GM21423 (cell line): ENCODE measurements at regions not wholly inside any gene's neighbourhood (a gene's known extent, or its start where the extent isn't known, plus 50 kb on each side); places are given as distances from the start of the nearest gene placed in this dataset.
"Not testable (repeated sequence)": the region's sequence is repeated elsewhere in the genome, so short reads cannot be mapped to it uniquely, and the experiment has no call there.

Experiments
- ATAC-seq: cut with Tn5 transposase; IDR thresholded peaks from one replicate; pipeline ENCODE4 v1.9.1; 2021; ENCODE audit warnings: mild to moderate bottlenecking, moderate library complexity; ENCODE audit not compliant: unreplicated experiment

DNA sequence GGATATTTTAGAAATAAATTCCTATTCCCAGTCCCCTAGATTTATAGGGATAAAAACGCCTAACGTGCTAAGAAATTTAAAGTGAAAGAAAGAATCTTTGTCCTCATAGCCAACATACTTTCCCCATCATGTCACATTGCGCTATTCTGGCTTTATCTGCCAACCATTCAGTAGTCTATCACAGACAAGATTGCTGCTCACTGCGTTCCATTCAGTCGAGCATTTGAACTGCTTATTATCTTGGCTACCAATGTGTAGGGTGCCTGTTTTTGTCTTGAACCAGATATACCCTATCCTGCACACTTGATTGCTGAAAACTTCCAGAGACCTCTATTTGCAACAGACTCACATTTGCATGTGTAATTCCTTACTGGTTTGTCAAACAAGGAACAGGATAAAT, 751.5 kb downstream of the EPHA7 start:
- ATAC-seq: no peak

GRCh38 chr6:92648364-92649086, 770.8 kb downstream of the EPHA7 start:
- no peak for ATAC-seq

GRCh38 chr6:92647630-92648029, 771.7 kb downstream of the EPHA7 start:
- no peak for ATAC-seq

GRCh38 chr6:92644104-92644791, 775.1 kb downstream of the EPHA7 start:
- ATAC-seq: not testable (repeated sequence)

GRCh38 chr6:92635553-92636153, 783.7 kb downstream of the EPHA7 start:
- no peak for ATAC-seq

DNA sequence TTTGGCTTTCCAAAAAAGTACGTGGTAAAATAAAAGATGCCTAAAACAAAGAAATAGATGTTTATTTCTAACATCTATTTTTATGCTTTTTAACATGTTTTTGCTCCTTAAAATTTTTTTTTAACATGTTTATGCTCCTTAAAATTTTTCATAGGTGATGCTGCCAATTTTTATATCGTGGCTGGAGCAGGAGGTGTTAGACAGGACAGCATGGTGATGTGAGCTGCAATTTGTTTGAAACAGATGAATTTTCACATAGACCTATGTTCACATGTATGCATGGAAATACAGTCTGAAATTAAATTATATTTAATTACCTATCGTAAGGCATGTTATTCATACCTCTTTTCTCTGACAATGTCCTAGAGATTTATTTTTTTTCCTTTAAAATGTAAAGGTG, 784.8 kb downstream of the EPHA7 start:
- ATAC-seq: no peak

DNA sequence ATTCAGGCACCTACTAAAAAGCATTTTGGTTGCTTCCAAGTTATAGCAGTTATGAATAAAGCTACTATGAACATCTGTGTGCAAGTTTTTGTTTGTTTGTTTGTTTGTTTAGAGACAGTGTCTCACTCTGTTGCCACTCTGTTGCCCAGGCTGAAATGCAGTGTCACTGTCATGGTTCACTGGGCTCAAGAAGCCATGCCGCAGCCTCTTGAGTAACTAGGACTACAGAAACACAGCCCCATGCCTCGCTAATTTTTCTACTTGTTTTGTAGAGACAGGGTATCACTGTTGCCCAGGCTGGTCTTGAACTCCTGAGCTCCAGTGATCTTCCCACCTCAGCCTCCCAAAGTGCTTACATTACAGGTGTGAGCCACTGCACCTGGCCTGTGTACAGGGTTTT, 795.9 kb downstream of the EPHA7 start:
- no peak for ATAC-seq

GRCh38 chr6:92617721-92618120, 801.6 kb downstream of the EPHA7 start:
- ATAC-seq: no peak

- no peak for ATAC-seq
These were observed 810.6 kb downstream of the EPHA7 start for GRCh38 chr6:92608751-92609150.

DNA sequence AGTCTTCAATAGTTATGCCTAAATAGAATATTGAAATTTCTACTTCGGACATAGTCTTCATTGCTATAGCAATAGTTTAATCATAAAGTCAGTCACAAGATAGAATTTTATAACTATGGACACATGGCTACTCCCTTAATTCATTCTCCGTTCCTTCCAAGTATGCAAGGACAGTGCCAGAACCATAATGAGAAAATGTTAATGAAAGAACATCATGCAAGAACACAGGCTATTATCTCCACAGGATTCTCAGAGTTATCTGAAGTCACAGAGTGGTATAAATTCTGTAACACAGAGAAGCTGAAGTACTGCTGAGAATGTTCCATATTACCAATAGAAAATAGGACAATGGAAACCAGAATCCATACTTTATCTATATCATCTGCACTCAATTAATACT, 826.2 kb downstream of the EPHA7 start:
- ATAC-seq: no peak

- no peak for ATAC-seq
These were observed 829.4 kb downstream of the EPHA7 start for GRCh38 chr6:92589996-92590395.

GRCh38 chr6:92588148-92588547, 831.2 kb downstream of the EPHA7 start:
- no peak for ATAC-seq

GRCh38 chr6:92587525-92587924, 831.8 kb downstream of the EPHA7 start:
- ATAC-seq: no peak

DNA sequence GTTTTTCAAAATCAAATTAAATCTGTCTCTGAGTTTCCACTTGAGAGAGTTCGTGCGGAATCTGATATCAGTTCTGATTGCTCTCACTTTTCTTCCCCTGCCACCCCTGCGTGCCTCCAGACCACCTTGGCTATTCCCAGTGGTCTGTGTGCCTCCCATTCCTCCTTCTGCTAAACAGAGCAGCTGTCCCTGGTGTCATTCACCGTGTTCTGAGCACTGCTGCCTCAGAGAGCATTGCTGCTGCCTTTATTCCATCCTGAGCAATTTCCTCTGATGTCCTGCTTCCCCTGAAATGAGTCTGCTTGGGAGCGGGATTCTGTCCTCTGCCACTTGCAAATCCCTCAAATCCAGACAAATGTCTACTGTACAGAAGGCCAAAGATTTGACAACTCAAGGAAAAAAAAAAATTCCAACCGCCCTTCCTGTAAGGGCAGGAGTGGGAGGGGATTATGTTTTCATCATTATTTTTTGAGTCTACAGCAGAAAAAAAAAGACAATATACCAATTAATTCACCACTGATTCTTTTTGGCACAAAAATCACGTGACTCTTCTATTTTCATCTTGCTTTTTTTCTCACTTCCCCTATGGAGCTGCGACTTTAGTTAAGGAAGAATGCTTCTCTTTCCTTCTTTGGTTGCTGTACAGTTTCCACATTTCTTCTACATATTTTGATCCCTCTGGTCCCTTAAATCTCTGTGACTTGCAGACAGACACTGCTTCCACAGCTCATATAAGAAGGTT, 833.0 kb downstream of the EPHA7 start:
- ATAC-seq: no peak

DNA sequence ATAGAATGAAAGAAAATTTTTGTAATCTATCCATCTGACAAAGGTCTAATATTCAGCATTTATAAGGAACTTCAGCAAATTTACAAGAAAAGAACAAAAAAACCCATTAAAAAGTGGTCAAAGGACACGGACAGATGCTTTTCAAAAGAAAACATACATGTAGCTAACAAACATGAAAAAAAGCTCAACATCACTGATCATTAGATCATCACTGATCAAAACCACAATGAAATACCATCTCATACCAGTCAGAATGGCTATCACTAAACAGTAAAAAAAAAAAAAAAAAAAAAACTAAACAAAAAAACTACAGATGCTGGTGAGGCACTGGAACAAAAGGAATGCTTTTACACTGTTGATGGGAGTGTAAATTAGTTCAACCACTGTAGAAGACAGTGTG, 837.1 kb downstream of the EPHA7 start:
- no peak for ATAC-seq

DNA sequence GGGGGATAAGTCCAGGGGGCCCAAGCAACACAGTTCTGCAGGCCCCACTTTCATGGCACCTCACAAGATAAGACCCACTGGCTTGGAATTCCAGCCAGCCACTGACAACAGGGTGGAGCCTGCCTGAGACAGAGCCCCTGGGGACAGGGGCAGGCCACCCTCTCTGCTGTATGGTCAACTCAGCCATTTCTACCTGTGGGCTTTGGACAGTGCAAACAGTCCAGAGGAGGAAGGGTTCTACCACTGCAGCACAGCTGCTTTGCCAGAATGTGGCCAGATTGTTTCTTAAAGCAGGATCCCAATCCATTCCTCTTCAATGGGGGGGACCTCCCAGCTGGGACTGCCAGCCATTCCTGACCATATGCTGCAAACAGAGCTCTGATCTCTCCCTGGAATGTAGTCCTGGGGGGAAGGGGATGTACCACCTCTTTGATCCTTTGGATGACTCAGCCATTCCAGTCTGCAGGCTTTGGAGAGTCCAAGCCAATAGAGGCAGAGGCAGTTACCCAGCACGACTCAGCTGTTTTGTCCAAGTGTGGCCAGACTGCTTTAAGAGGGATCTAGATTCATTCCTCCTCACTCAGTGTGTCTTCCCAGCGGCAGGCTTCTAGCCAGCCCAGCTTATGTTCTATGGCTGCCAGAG, 842.2 kb downstream of the EPHA7 start:
- no peak for ATAC-seq

- no peak for ATAC-seq
These were observed 850.8 kb downstream of the EPHA7 start for GRCh38 chr6:92568541-92568940.

DNA sequence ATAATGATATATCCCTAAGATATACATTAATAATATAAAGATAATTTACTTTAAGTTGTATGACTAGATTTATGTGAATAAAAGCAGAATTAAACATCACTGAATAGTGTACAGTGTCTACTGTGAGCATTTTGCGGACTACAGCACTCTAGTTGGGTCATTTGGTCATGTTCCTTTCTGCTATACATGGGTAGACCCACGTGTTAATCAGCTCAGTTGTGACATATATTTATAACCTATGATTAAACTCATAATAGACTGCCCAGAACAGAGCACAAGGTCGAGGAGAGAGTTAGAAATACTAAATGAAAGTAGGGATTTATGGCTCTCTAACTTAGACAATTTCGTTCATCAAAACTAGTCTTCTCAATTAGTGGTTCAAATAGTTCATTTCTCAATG, 852.7 kb downstream of the EPHA7 start:
- no peak for ATAC-seq

GRCh38 chr6:92564376-92564775, 855.0 kb downstream of the EPHA7 start:
- ATAC-seq: no peak

DNA sequence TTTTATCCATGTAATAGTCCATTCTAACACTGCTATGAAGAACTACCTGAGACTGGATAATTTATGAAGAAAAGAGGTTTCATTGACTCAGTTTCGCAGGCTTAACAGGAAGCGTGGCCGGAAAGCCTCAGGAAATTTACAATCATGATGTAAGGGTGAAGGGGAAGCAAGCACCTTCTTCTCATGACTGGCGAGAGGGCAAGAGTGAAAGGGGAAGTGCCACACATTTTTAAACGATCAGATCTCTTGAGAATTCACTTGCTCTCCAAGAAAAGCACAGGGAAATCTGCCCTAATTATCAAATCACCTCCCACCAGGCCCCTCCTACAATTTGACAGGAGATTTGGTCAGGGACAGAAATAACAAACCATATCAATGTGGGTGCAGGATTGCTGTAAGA, 859.7 kb downstream of the EPHA7 start:
- no peak for ATAC-seq

DNA sequence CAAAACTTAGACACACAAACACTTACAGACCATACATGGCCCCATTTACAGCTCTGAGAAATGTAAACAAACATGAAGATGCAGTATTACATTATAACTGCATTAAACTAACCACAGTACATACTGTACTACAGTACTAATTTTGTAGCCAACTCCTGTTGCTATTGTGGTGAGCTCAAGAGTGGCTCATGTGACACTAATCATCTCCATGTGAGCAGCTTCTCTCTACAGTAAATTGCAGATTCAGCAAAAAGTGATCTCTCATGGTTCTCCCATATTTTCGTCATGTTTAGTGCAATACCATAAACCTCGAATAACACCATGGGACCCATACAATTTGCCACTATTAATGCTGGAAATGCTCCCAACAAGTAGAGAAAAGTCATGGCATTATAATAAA, 860.4 kb downstream of the EPHA7 start:
- ATAC-seq: no peak
